Bronchial epithelial cell (primary cell): ENCODE measurements at regions not wholly inside any gene's neighbourhood (a gene's known extent, or its start where the extent isn't known, plus 50 kb on each side); places are given as distances from the start of the nearest gene placed in this dataset.

ENCODE experiments used
- DNase-seq: peaks from one replicate; pipeline ENCODE4 v3.0.0-alpha.2; 2010; ENCODE audit warnings: low read depth
- FAIRE-seq: peaks from 2 replicates; lab custom pipeline; 2011; peaks lifted over from hg19 to GRCh38; lab: Jason Lieb, UNC
- H3K27me3 ChIP-seq: 2 replicates; pipeline ENCODE4 v1.5.1; 2011; ENCODE audit warnings: low read length; ENCODE audit not compliant: control insufficient read depth, insufficient read depth
- H3K36me3 ChIP-seq: 2 replicates; pipeline ENCODE4 v1.5.1; 2011; ENCODE audit warnings: low read length; ENCODE audit not compliant: control insufficient read depth, insufficient read depth
- H3K4me3 ChIP-seq: 2 replicates; pipeline ENCODE4 v1.5.1; 2011; ENCODE audit warnings: mild to moderate bottlenecking, low read depth, low read length, control low read depth
- CTCF ChIP-seq: IDR thresholded peaks from 2 replicates; pipeline ENCODE4 v1.5.1; 2011; ENCODE audit warnings: mild to moderate bottlenecking, moderate library complexity, low read length, control low read depth, inconsistent platforms; ENCODE audit not compliant: insufficient read depth, severe bottlenecking

DNA sequence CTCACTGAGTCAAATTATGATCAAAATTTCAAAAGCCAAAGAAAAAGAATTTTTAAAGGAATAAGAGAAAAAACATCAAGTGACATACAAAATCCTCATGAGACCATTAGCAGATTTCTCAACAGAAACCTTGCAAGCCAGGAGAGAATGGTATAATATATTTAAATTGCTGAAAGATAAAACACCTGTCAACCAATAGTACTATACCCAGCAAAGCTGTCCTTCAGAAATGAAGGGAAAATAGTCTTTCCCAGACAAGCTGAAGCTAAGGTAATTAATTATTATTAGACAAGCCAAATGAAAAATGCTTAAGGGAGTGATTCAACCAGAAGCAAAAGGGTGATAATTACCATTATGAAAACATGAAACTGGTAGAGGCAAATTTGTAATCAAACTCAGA is 104.2 kb upstream of the TET2 start:
- Histone ChIP-seq H3K27me3 (no peaks in the 10 kb centered on the region), H3K36me3 (no peaks in the 10 kb centered on the region), H3K4me3 (no peak overlapping the region)
- no peak for DNase-seq
- no peak for FAIRE-seq
- TF ChIP-seq CTCF, result no peak

DNA sequence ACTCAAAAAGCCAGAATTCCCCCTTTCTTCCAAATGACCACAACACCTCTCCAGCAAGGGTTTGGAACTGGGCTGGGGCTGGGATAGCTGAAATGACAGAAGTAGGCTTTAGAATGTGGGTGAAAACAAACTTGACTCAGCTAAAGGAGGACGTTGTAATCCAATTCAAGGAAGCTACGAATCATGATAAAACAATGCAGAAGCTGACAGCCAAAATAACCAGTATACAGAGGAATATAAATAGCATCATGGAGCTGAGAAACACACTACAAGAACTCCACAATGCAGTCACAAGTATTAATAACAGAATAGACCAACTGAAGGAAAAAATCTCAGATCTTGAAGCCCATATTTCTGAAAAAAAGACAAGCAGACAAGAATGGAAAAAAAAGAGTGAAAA is 95.8 kb upstream of the TET2 start:
- FAIRE-seq (no peak), DNase-seq (peak; percentile 56)
- no peaks in the 10 kb centered on the region for H3K27me3 ChIP-seq
- TF ChIP-seq CTCF, result no peak
- no peak overlapping the region for H3K4me3 ChIP-seq
- no peaks in the 10 kb centered on the region for H3K36me3 ChIP-seq

GRCh38 chr4:105057370-105058105 is 89.1 kb upstream of the TET2 start:
- Histone ChIP-seq H3K27me3 (no peaks in the 10 kb centered on the region), H3K36me3 (no peaks in the 10 kb centered on the region), H3K4me3 (no peak overlapping the region)
- DNase-seq (no peak), FAIRE-seq (no peak)
- TF ChIP-seq CTCF, result no peak

DNA sequence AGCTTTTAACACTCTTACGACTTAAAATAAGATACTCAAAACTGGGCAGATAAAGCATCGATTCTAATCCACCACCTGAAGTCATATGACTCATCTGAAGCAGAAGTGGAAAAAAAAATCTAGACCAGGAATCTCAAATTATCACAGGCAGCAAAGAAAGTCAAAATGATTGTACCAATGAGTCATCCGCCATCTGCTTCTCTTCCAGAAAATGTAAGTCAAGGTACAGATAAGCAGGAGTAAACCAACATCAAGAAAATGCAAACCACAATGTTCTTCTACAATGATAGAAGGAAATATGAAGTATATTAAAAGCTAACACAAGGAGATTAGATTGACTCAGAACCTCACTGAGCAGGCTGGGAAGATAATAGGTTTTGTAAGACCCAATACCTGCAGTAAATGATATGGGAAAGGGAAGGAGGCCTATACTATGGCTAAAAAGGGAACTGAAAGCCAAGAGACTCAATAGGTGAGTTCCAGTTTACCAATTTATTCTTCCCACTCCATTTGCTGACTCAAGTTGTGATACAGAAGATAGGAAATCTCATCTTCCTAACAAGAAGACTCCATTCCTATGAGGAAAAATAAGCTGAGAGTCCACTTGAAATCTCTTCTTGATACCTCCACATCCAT is 88.4 kb upstream of the TET2 start:
- Histone ChIP-seq H3K27me3 (no peaks in the 10 kb centered on the region), H3K4me3 (no peak overlapping the region), H3K36me3 (no peaks in the 10 kb centered on the region)
- TF ChIP-seq CTCF, result no peak
- DNase-seq (peak; percentile 92), FAIRE-seq (no peak)

DNA sequence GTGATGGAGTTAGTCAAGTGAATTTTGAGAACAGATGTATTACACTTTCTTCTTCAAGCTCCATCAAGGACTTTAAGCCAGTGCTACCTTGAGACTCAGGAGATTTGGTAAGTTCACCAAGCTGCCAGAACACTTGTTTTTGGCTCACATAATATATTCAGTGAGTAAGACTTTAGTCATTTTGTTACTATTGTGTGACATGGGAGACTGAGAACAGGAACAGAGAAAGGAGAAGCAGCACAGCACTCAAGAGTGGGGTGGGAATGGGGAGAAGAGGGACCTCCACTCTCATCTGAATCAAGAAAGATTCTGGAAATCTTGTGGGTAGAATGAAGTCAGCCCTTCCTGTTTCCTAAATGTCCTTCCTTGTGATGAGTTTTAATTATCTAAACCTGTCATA is 87.3 kb upstream of the TET2 start:
- DNase-seq (peak; percentile 62), FAIRE-seq (peak; percentile 89)
- Histone ChIP-seq H3K27me3 (no peaks in the 10 kb centered on the region), H3K4me3 (no peak overlapping the region), H3K36me3 (no peaks in the 10 kb centered on the region)
- TF ChIP-seq CTCF, result no peak

DNA sequence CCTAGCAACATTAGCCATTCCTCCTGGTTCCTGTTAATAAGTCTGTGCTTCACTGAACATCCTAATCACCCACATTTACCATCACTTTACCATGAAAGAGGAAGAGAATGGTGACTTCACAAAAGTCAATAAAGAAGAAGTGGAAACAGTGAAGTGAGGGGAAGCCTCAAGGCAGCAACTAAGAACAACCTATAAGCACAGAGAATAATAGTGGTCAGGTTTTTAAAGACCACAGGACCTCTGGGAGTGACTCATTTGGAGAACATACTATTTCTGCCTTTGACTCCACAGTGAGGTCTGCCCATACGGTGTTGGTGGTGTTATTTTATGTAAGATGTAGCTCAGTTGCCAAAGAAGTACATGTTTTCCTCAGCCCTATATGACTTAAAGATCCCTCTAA is 86.0 kb upstream of the TET2 start:
- FAIRE-seq (no peak), DNase-seq (peak; percentile 47)
- no peak for TF ChIP-seq CTCF

More for the DNA sequence above, 86.0 kb upstream of the TET2 start:
- no peak overlapping the region for H3K4me3 ChIP-seq
- H3K27me3 ChIP-seq, result no peaks in the 10 kb centered on the region
- H3K36me3 ChIP-seq, result no peaks in the 10 kb centered on the region
